Ishikawa (cell line): ENCODE measurements at regions not wholly inside any gene's neighbourhood (a gene's known extent, or its start where the extent isn't known, plus 50 kb on each side); places are given as distances from the start of the nearest gene placed in this dataset.

Experiments
- CEBPB ChIP-seq: IDR thresholded peaks from 2 replicates; pipeline ENCODE4 v1.6.1; 2012
- CREB1 ChIP-seq: IDR thresholded peaks from 2 replicates; pipeline ENCODE4 v1.6.1; 2012; ENCODE audit warnings: low read depth
- EGR1 ChIP-seq: IDR thresholded peaks from 2 replicates; pipeline ENCODE4 v1.6.1; 2012
- EP300 ChIP-seq: IDR thresholded peaks from 2 replicates; pipeline ENCODE4 v1.6.1; 2012; ENCODE audit warnings: borderline replicate concordance
- FOXM1 ChIP-seq: IDR thresholded peaks from 2 replicates; pipeline ENCODE4 v1.6.1; 2012; ENCODE audit warnings: low read depth, borderline replicate concordance
- NFIC ChIP-seq: IDR thresholded peaks from 2 replicates; pipeline ENCODE4 v1.6.1; 2012
- RAD21 ChIP-seq: IDR thresholded peaks from 2 replicates; pipeline ENCODE4 v1.6.1; 2012; ENCODE audit warnings: low read depth
- TAF1 ChIP-seq: IDR thresholded peaks from 2 replicates; pipeline ENCODE4 v1.6.1; 2012; ENCODE audit warnings: low read depth, mild to moderate bottlenecking
- TCF12 ChIP-seq: IDR thresholded peaks from 2 replicates; pipeline ENCODE4 v1.6.1; 2012; ENCODE audit warnings: low read depth
- TEAD4 ChIP-seq: IDR thresholded peaks from 2 replicates; pipeline ENCODE4 v1.6.1; 2012
- YY1 ChIP-seq: IDR thresholded peaks from 2 replicates; pipeline ENCODE4 v1.6.1; 2012; ENCODE audit warnings: low read depth
- ZBTB7A ChIP-seq: IDR thresholded peaks from 2 replicates; pipeline ENCODE4 v1.6.1; 2012; ENCODE audit warnings: low read depth
- TF ChIP-seq, protein P1 (sequence below): IDR thresholded peaks from 2 replicates; pipeline ENCODE4 v1.6.1; 2012
- TF ChIP-seq, protein P2 (sequence below): IDR thresholded peaks from 2 replicates; pipeline ENCODE4 v1.6.1; 2012; ENCODE audit warnings: low read depth, mild to moderate bottlenecking

DNA sequence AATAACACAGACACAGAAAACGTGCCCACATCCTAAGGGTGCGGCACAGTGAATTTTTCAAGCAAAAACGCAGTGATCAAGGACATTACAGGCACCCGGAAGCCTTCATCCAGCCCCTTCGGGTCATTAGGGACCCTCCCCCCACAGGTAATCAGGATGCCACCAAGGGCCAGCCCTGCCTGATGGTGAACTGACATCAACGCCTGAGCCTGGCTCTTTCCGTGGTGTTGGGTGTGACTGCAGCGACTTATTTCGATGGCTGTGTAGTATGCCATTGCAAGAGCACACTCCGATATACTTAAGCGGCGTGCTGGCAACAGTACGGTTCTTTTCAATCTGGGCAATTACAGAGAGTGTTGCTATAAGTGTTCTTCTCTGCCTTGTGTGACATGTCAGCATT is 310.0 kb upstream of the IRX1 start:
- TF ChIP-seq, protein P1, sequence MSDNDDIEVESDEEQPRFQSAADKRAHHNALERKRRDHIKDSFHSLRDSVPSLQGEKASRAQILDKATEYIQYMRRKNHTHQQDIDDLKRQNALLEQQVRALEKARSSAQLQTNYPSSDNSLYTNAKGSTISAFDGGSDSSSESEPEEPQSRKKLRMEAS = no peak
- TF ChIP-seq, protein P2, sequence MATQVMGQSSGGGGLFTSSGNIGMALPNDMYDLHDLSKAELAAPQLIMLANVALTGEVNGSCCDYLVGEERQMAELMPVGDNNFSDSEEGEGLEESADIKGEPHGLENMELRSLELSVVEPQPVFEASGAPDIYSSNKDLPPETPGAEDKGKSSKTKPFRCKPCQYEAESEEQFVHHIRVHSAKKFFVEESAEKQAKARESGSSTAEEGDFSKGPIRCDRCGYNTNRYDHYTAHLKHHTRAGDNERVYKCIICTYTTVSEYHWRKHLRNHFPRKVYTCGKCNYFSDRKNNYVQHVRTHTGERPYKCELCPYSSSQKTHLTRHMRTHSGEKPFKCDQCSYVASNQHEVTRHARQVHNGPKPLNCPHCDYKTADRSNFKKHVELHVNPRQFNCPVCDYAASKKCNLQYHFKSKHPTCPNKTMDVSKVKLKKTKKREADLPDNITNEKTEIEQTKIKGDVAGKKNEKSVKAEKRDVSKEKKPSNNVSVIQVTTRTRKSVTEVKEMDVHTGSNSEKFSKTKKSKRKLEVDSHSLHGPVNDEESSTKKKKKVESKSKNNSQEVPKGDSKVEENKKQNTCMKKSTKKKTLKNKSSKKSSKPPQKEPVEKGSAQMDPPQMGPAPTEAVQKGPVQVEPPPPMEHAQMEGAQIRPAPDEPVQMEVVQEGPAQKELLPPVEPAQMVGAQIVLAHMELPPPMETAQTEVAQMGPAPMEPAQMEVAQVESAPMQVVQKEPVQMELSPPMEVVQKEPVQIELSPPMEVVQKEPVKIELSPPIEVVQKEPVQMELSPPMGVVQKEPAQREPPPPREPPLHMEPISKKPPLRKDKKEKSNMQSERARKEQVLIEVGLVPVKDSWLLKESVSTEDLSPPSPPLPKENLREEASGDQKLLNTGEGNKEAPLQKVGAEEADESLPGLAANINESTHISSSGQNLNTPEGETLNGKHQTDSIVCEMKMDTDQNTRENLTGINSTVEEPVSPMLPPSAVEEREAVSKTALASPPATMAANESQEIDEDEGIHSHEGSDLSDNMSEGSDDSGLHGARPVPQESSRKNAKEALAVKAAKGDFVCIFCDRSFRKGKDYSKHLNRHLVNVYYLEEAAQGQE = no peak
- no peak for TF ChIP-seq RAD21
- no peak for TF ChIP-seq CEBPB
- no peak for TF ChIP-seq EP300
- TF ChIP-seq YY1 = no peak
- no peak for TF ChIP-seq TAF1
- no peak for TF ChIP-seq EGR1
- no peak for TF ChIP-seq NFIC
- no peak for TF ChIP-seq CREB1
- TF ChIP-seq TEAD4 = no peak
- no peak for TF ChIP-seq ZBTB7A
- TF ChIP-seq TCF12 = no peak
- no peak for TF ChIP-seq FOXM1
